ENCODE measurements at regions not wholly inside any gene's neighbourhood (a gene's known extent, or its start where the extent isn't known, plus 50 kb on each side); places are given as distances from the start of the nearest gene placed in this dataset.

- TF ChIP-seq CTCF (IDR thresholded peaks at IDR 0.05; ENCODE audit: low read length) (no peak), EZH2 (IDR thresholded peaks at IDR 0.05; ENCODE audit: borderline replicate concordance, low read length) (no peak)
These were observed 383.6 kb downstream of the COG6 start for GRCh38 chr13:40039061-40039460.
